ENCODE measurements at regions not wholly inside any gene's neighbourhood (a gene's known extent, or its start where the extent isn't known, plus 50 kb on each side); places are given as distances from the start of the nearest gene placed in this dataset.
"Not testable (repeated sequence)": the region's sequence is repeated elsewhere in the genome, so short reads cannot be mapped to it uniquely, and the experiment has no call there.

DNA sequence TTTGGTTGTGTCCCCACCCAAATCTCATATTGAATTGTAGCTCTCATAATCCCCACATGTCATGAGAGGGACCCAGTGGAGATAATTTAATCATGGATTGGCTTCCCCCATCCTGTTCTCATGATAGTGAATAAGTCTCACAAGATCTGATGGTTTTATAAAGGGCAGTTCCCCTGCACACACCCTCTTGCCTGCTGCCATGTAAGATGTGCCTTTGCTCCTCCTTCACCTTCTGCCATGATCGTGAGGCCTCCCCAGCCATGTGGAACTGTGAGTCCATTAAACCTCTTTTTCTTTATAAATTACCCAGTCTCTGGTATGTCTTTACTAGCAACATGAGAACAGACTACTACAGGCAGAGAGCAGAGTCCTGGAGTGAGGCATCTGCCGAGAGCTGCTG, 90.2 kb upstream of the SLC45A1 start:
- DNase-seq: not testable (repeated sequence)

DNA sequence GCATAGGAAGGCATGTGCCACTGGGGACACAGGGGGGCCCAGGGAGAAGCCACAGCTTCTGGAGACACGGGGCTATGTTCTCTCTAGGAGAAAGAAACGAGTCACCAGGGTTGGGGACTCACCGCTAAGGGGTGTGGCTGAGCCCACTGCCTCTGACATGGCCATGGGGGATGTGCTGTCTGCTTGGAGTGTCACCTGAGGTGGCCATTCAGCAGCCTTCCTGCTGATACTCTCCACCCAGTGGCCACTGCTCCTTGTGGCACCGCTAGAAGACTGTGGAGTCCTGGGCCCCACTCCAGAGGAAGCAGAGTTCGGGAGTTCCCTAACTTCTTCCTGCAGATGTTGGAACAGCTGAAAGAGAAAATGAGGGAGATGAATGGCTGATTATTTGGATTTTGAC, 91.2 kb upstream of the SLC45A1 start:
- no peak for DNase-seq

DNA sequence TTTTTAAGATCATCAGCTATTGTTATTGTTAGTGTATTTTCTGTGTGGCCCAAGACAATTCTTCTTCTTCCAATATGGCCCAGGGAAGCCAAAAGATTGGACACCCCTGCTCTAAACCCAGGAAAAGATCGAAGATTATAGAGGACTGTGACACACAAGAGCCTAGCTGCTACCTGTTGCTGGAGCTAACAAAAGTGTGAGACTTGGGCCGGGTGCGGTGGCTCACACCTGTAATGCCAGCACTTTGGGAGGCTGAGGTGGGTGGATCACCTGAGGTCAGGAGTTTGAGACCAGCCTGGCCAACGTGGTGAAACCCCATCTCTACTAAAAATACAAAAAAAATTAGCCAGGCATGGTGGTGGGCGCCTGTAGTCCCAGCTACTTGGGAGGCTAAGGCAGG, 91.9 kb upstream of the SLC45A1 start:
- DNase-seq: not testable (repeated sequence)

DNA sequence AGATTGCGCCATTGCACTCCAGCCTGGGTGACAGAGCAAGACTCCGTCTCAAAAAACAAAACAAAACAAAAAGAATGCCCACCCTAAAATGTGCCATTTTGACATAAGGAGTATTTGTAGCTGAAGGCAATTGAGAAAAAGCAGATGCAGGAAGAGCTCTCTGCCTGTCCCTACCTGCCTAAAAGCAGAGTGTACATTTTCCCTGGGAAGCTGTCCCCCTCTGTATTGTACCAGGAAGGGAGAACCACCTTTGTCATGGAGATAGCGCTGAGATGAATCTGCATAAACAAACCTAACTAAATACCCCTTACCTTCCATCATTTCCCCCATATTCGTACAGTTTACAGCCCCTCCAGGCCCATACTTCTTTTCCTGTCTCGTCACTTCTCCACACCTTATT, 94.4 kb upstream of the SLC45A1 start:
- DNase-seq: no peak

DNA sequence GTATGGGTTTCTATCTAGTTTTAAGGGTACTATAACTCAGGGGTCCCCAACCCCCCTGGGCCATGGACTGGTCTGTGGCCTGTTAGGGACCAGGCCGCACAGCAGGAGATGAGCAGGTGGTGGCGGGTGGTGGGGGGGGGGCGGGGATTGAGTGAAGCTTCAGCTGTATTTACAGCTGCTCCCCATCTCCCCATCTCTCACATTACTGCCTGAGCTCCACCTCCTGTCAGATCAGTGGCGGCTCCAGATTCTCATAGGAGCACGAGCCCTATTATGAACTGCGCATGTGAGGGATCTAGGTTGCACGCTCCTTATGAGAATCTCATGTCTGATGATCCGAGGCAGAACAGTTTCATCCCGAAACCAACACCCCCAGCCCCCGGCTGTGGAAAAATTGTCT, 95.1 kb upstream of the SLC45A1 start:
- DNase-seq: no peak

DNA sequence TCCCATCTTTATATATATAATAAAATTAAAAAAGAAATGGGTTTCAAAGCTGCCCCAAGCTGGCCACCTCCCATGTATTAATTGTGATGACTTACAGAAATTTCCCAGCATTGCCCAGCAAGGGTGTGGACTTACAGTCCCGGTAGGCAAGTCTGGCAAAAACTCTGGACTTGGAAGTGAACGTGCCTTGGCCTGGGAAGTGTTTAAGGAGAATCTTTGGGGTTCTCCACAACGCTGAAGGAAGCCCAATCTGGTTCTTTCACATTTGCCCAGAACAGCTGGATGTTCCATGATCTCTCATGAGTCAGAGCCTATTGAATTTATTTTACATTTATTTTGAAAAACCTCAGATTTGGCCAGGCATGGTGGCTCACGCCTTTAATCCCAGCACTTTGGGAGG, 98.4 kb upstream of the SLC45A1 start:
- DNase-seq: no peak

DNA sequence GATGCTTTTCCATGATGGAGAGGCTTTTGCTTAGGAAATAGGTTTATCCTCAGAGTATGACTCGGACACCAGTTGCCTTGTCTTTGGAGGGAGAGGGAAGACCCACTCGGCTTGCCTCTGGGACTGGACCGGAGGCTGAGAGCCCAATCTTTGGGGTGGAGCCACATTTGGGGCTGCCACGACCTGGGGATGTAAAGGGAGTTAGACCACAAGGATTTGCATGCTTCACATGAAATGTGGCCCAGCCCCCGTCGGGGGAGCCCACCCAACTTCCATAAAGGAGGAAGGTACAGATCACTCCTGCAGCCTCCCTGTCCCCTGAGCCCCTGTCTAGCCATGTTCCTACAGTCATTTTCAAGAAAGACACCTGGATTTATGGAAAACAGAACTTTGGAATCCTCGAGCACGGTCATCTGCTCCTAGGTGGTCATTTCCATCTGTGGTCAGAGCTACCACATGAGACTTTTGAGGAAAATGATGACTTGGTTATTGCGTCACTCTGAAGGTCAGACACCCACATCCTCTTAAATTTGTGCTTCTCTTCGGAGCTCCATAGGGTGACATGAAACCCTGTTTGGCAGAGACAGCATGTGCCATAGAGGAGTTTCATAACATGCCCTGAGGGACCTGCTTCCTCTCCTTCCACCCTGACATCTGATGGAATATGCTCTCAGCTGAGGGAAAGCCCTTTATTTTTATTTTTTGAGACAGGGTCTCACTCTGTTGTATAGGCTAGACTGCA, 99.4 kb upstream of the SLC45A1 start:
- no peak for DNase-seq

DNA sequence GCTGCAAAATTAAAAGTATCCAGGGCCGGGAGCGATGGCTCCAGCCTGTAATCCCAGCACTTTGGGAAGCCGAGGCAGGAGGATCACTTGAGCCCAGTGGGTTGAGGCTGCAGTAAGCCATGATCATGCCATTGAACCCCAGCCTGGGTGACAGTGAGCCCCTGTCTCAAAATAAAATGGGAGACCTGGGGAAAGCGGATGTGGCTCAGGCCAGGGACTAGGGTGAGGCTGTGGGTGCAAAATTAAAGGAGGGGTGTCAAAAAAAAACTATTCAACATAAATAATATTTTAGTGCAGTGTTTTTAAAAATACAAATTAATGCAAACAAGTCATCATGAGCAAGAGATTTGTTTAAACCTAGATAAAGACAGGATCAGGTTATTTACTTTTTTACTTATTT, 100.1 kb upstream of the SLC45A1 start:
- no peak for DNase-seq

DNA sequence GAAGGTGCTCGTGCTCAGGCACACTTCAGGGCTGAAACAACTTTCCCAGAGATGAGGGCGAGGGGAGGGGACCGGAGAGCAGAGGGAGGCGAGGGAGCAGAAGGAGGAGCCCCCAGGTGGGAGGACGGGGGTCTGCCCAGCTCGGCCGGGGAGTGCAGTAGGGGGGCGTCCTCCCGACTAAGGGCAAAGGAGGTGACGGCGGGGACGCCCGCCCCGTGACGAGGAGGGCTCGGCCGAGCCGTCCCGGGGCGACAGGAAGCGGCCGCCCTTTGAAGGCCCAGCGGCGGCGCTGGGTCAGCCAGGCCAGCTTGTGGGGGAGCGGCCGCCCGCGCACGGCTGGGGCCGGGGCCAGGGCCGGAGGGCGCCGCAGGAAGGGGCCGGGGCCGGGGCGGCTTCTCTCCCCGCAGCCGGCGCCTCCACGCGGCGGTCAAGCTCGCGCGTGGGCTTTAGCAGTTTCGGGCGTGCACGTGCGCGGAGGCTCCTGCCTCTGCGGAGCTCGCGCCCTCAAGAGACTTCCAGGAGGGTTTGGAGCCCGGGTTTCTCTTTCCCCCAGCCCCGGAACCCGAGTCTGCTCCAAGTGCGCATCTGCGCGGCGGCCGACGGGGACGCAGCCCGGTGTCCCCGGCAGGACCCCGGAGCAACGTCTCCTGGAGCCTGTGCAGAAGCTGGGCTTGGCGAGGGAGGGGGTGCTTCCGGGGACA, 100.8 kb upstream of the SLC45A1 start:
- DNase-seq: no peak

DNA sequence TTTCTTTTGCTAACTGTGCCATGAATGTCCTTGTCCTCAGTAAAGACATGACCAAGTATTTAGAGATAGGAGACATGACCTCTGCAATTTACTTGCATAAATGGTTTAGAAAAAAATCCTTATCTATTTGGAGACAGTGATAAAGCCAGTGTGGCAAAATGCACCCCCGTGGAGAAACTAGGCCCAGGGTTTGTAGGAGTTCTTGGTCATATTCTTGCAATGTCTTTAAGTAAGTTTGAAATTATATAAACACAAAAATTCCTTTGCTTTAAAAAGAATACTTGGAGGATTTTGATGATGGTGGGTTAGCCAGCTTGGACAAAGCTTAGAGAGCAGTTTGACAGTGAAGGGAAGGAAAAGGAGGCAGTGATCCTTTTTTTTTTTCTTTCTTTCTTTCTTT, 101.9 kb upstream of the SLC45A1 start:
- no peak for DNase-seq

DNA sequence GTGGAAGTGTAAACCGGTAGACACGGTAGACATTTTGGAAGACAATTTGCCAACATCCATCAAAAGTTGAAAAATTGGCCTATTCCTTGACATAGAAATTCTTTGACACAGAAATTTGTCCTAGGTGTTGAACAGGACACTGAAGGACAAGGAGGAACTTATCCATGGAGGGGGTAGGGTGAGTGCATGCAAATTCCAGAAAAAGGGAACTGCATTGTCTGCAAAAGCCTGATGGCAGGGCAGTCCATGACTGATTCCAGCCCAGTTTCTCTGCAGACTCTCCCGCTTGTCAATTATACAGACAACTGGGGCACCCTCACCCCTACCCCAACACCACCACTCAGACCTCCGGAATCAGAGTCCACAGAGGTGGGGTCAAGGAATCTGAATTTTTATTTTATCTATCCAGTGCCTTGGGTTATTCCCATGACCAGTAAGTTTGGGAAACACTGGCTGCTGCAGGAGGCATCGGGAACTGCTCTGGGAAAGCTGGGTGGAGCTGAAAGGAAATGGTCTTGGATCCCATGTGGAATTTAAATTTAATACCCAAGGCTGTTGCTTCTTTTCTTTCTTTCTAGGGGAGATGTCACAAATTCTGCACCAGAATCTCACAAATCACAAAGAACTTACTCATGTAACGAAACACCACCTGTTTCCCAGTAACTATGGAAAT, 103.3 kb upstream of the SLC45A1 start:
- DNase-seq: no peak

DNA sequence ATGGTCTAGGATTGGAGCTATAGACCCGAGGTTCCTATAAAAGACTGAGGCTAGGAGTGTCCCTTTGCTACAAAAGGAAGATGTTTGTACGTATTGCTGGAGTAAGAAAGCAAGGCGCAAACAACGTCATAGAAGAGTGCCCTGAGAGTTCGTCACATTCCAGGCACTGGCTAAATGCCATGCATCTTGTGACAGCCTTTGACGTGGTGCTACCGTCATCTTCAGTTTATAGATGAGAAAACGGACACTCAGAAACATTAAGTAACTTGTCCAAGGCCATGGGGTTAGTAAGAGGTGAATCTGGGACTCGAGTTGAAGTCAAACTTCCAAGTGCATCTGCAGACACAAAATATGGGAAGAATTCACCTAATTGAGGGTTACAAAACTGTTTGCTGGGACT, 104.2 kb upstream of the SLC45A1 start:
- no peak for DNase-seq

DNA sequence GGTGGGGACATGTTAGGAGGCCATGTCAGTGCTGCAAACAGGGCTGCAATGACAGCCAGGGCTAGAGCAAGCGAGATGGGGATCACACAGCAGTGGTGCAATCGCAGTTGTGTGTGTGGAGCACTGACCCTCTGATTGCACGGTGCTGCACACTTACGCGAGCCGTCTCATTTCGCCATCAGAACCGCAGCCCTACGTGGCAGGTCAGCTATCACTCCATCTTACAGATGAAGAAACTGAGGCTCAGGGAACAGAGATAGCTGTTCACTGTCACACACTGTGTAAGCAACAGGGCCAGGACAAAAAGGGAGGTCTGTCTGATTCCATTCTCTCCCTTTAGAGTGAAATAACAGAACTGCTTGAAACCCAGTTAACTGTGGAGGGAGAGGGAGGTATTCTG, 104.8 kb upstream of the SLC45A1 start:
- DNase-seq: no peak

DNA sequence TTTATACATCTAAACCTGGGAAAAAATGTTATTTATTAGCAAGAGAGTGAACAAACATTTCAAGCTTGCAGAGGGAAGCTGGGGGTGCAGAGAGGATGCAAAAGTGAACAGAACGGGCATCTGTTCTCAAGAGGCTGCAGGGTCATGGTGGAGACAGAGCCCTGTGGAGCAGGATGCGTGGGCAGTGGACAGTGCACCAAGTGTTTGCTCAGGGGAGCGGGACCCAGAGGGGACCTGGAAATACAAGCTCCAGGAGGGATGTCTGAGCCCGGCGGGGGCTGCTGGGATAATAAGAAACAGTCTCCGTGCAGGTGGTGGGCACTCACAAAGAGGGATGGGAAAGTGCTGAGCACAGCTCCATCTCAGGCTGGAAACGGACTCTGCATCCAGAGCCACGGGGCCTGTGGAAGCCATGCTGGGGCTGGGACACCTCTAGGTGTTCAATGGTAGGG, 105.3 kb upstream of the SLC45A1 start:
- DNase-seq: no peak

DNA sequence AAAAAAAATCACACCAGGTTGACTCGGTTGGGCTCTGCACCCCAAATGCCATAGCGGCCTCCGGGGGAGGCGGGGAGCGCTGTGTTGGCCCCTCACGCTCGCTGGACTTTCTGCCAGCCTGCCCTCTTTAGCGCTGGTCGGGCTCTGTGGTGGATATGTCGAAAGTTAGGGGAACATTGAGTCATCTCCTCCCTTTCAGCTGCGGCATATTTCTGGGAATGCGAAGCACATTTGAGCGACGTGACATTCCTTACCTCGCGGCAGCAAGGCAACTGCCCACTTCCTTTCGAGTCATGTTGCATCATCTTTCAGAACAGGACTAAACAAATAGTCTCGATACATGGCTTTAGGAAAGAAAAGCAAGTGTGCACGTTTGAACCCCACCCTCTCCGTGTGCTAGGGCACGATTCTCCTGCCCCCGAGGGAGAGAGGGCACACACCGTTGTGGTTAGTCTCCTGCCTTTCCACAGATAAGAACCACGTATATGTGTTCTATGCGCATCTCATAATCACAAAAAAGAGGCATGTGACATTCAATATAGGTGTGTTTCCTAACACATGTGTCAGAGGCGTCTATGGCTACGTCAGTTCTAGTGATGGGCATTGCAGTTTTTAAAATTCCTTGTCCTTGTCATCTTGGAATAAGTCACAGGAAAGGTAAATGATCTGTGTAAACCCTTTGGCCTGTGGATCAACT, 105.9 kb upstream of the SLC45A1 start:
- no peak for DNase-seq

DNA sequence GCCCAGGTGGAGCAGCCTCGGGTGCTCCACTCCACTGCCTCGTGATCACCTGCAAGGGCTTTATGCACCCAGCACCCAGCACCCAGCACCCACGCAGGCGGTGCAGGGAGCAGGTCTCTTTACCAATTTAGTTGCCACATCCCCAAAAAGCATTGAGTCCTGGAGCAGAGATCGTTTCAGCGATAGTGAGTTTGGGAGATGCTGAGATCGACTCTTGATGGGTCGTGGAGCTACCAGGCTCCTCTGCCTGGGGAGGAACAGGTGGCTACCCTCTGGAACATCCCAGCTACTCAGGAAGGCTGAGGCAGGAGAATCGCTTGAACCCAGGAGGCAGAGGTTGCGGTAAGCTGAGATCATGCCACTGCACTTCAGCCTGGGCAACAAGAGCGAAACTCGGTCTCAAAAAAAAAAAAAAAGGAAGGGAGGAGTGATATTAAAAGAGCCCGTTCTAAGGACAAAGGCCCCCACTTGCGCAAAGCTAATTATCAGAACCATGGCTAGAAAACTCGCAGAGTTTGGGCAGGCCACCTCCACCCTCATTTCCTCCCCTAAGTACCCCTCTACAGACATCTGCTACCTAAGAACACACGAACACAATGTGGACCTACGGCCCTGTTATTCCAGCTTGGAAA, 106.5 kb upstream of the SLC45A1 start:
- DNase-seq: no peak

DNA sequence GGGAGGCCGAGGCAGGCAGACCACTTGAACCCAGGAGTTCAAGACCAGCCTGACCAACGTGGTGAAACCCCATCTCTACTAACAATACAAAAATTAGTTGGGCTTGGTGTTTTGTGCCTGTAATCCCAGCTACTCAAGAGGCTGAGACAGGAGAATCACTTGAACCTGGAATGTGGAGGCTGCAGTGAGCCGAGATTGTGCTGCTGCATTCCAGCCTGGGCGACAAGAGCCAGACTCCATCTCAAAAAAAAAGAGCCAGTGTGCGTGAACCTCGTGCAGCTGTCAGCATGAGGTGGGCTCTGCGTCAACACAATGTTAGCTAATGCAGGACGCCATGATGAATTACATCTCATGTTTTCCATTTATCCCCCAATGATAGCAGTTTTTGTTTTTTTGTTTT, 110.7 kb upstream of the SLC45A1 start:
- DNase-seq: no peak

DNA sequence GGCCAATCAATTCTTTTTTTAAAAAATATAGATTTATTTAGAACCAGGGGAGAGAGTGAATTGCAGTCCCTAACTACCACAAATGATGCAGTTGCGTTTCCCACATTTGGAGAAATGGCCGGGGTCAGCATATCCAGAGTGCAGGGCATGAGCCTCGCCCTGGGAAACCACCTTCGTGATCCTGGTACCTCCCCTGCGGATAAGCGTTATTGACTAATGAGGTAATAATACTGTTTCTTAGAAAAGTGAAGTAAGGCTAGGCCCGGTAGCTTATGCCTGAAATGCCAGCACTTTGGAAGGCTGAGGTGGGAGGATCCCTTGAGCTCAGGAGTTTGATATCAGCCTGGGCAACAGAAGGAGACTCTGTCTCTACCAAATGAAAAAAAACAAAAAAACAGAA, 111.5 kb upstream of the SLC45A1 start:
- DNase-seq: no peak

DNA sequence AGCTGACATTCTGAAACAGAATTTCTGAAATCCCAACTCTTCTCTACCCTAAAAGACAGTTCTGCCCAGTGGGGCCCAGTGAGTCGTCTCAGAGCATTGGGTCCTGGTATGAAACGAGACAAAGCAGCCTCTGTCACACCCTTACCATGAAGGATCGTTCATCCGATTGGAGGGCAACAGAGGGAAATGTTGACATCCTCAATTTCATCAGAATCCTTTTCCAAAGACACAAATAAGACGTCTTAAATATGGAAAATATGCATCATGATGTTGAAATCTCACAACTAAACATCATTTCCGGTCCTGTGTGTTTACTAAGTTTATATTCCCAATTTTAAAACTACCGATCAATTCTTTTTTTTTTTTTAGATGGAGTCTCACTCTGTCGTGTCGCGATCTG, 112.1 kb upstream of the SLC45A1 start:
- no peak for DNase-seq

DNA sequence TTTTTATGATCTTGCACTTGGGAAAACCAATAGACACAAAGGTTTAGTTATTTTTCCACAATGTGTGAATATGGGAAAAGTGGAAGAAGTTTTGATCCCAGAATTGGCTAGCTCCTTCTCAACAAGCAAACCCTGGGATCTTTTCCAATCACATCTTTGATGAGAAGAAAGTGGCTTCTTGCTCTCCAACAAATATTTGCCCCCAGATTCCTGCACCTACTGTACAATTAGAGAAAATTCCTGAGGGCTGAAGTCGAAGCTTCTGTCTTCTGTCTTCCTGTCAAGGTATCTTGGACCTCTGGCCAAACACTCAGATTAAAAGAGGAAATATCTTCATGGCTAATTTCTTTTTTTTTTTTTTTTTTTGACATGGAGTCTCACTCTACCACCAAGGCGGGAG, 113.1 kb upstream of the SLC45A1 start:
- DNase-seq: no peak

DNA sequence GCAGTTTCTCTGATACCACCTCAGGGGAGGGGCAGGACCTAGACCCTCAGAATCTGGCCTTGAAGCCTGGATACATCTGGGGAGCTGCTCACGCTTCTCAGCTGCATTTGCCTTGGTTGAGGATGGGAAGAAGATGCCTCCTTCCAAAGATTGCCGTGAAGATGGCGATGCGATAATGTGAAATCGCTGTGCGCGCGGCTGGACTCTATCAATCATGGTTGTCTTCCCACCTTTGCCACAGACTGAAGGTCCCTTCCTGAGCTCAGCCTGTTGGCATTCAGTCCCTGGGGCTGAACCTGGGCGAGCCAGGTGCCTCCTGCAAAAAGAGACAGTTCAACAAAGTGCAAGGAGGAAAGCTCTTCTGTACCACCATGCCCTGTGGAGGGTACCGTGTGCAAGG, 114.4 kb upstream of the SLC45A1 start:
- no peak for DNase-seq

DNA sequence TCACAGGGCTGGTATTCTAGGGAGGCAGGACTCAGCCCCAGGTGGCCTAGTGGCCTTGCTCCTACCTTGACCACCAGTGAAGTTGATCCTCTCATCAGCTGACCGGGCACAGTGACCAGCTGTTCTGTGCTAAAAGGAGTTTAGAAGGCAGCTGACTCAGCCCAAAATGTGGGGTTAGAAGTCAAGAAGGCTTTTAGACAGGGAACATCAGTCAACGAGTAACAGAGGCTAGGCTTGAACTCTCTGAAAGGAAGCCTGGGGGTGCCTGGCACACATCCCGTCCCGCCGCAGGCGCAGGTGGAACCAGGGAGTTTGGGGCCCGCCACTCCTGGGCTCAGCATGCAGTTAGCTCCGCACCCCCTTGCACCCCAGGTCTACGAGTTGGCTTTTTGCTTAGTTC, 114.9 kb upstream of the SLC45A1 start:
- DNase-seq: no peak

All from NCI-H2029 (cell line).